ENCODE measurements at regions not wholly inside any gene's neighbourhood (a gene's known extent, or its start where the extent isn't known, plus 50 kb on each side); places are given as distances from the start of the nearest gene placed in this dataset.
A peak's percentile ranks its signal among the peaks of the same experiment; 100 is the strongest.

- Mint-ChIP-seq H3K4me3 (no peak overlapping the region), H3K27me3 (no peaks in the 10 kb centered on the region), H3K4me1 (ENCODE audit: unreplicated experiment) (peaks cover 39% of the 10 kb centered on the region), H3K9me3 (no peaks in the 10 kb centered on the region), H3K36me3 (no peaks in the 10 kb centered on the region), H3K27ac (no peak overlapping the region)
- DNase-seq (ENCODE audit: extremely low spot score, unreplicated experiment) = no peak
- TF ChIP-seq CTCF (conservative IDR thresholded peaks at IDR 0.05) = no peak
These were observed 127.9 kb upstream of the LGALSL start for GRCh38 chr2:64325852-64326577.

DNA sequence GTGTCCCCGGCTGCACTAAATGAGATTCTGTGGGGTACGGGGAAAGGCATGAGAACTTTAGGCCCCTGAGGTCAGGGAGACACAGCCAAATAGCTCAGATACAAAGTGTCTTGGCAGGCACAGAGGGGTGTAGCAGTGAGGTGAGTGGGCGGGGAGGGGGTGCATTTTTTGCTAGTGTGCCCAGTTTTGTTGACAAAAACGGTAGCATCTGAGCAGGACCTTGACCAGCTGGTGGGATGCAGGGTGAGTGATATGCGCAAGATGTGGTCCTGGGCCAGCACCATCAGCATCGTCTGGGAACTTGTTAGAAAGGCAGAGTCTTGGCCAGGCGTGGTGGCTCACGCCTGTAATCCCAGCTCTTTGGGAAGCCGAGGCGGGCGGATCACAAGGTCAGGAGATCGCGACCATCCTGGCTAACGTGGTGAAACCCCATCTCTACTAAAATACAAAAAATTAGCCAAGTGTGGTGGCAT is 127.3 kb upstream of the LGALSL start:
- Mint-ChIP-seq H3K9me3 (no peaks in the 10 kb centered on the region), H3K4me1 (ENCODE audit: unreplicated experiment) (peaks cover 43% of the 10 kb centered on the region), H3K4me3 (no peak overlapping the region), H3K27me3 (no peaks in the 10 kb centered on the region), H3K36me3 (no peaks in the 10 kb centered on the region), H3K27ac (no peak overlapping the region)
- TF ChIP-seq CTCF (conservative IDR thresholded peaks at IDR 0.05) = no peak
- DNase-seq (ENCODE audit: extremely low spot score, unreplicated experiment) = no peak

DNA sequence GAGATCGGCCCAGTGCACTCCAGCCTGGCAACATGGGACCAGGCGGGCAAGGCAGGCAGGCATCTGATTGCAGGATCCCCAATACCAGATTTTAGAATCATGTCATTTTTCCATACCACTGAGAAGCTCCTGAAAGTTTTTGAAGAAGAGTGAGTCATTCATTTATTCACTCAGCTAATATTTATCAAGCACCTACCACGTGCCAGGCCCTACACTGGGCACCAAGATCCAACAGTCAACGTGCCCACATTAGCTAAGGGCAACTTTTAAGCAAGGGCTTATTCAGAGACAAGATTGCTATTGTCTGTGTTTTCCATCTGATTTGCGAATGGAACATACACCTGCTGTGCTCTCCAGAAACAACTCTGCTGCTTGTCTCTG is 126.8 kb upstream of the LGALSL start:
- Mint-ChIP-seq H3K4me3 (no peak overlapping the region), H3K9me3 (no peaks in the 10 kb centered on the region), H3K27me3 (no peaks in the 10 kb centered on the region), H3K36me3 (no peaks in the 10 kb centered on the region), H3K27ac (no peak overlapping the region), H3K4me1 (ENCODE audit: unreplicated experiment) (peaks cover 47% of the 10 kb centered on the region)
- no peak for DNase-seq (ENCODE audit: extremely low spot score, unreplicated experiment)
- no peak for TF ChIP-seq CTCF (conservative IDR thresholded peaks at IDR 0.05)

GRCh38 chr2:64327510-64328414 is 126.2 kb upstream of the LGALSL start:
- Mint-ChIP-seq H3K9me3 (no peaks in the 10 kb centered on the region), H3K27me3 (no peaks in the 10 kb centered on the region), H3K27ac (no peak overlapping the region), H3K36me3 (no peaks in the 10 kb centered on the region), H3K4me3 (no peak overlapping the region), H3K4me1 (ENCODE audit: unreplicated experiment) (peaks cover 47% of the 10 kb centered on the region)
- DNase-seq (ENCODE audit: extremely low spot score, unreplicated experiment) = no peak
- TF ChIP-seq CTCF (conservative IDR thresholded peaks at IDR 0.05) = peak; percentile 46

DNA sequence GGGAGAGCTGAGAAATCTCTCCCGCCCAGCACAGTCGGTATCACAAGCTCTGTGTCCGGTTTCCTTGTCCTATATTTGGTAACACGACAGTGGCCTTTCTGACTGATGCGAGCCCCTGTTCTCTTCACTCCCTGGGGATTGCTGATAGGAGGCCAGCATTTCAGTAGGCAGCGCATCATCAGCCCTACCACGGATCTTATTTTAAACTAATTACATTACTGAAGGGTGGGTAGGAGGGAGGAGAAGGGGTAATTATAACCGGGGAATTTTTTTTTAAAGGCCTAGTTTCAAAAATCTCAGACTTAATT is 125.6 kb upstream of the LGALSL start:
- no peak overlapping the region for H3K27ac Mint-ChIP-seq
- TF ChIP-seq CTCF (conservative IDR thresholded peaks at IDR 0.05) = no peak
- no peak for DNase-seq (ENCODE audit: extremely low spot score, unreplicated experiment)
- H3K36me3 Mint-ChIP-seq = no peaks in the 10 kb centered on the region
- H3K4me1 Mint-ChIP-seq (ENCODE audit: unreplicated experiment) = peaks cover 43% of the 10 kb centered on the region
- H3K27me3 Mint-ChIP-seq = no peaks in the 10 kb centered on the region
- no peak overlapping the region for H3K4me3 Mint-ChIP-seq
- no peaks in the 10 kb centered on the region for H3K9me3 Mint-ChIP-seq

Measured in type B pancreatic cell (in vitro differentiated cells).